ENCODE measurements at regions not wholly inside any gene's neighbourhood (a gene's known extent, or its start where the extent isn't known, plus 50 kb on each side); places are given as distances from the start of the nearest gene placed in this dataset.

GRCh38 chr4:106512706-106513105, 144.1 kb upstream of the GIMD1 start:
- no peaks in the 10 kb centered on the region for H3K27me3 Mint-ChIP-seq (ENCODE audit: low read depth)
- H3K4me1 Mint-ChIP-seq: no peaks in the 10 kb centered on the region
- peaks cover 6% of the 10 kb centered on the region for H3K9me3 Mint-ChIP-seq
- no peak overlapping the region for H3K27ac Mint-ChIP-seq
- no peak for TF ChIP-seq CTCF (IDR thresholded peaks at IDR 0.05; ENCODE audit: unreplicated experiment)
- no peak overlapping the region for H3K4me3 Mint-ChIP-seq
- no peaks in the 10 kb centered on the region for H3K36me3 Mint-ChIP-seq
- no peak for DNase-seq (ENCODE audit: low spot score in 2 of 2, unreplicated experiment in 2 of 2)

GRCh38 chr4:106507440-106507839, 138.9 kb upstream of the GIMD1 start:
- DNase-seq (ENCODE audit: low spot score in 2 of 2, unreplicated experiment in 2 of 2): no peak
- Mint-ChIP-seq H3K27me3 (ENCODE audit: low read depth) (no peaks in the 10 kb centered on the region), H3K9me3 (no peaks in the 10 kb centered on the region), H3K4me1 (peaks cover 3% of the 10 kb centered on the region), H3K4me3 (no peak overlapping the region), H3K27ac (no peak overlapping the region), H3K36me3 (no peaks in the 10 kb centered on the region)
- no peak for TF ChIP-seq CTCF (IDR thresholded peaks at IDR 0.05; ENCODE audit: unreplicated experiment)

DNA sequence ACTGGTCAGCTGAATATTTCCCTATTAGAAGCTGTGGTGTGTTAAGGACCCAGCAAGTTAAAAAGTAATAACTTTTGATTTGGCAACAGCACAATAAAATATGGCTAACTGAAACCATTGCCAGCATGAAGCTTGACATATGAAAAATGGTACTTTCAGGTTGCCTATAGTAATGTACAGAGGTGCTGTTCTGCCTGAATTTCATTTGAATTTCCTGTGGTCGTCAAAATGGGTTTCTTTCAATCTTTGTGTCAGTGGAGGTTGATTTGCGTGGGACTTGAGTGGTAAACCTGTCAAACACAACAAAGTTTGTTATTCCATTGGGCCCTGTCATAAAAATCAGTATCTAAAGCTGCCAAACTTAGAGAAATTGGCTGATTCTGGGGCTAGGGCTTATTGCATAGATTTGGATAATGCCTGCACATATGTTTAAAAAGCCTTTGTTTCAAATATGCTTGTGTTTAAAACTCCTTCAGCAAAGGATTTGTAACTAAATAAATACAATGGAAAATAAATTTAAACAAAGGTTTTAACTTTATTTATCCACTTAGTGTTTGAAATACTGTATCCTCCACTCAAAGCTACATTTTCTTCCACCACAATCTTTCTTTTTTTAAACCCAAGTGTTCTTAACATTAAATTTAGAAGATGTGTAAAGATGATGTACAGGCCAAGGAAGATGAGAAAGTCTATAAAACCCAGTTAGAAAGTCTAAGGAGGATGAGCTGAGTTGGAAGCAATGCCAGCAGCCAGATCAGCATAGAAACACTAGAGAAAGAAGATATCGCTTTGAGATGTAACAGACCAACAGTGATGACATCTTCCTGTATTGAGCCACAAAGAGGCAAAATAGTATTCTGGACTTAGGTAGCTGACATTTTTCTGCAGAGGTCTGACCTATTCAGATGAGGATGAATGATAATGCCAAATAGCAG, 134.8 kb upstream of the GIMD1 start:
- no peaks in the 10 kb centered on the region for H3K27me3 Mint-ChIP-seq (ENCODE audit: low read depth)
- H3K4me1 Mint-ChIP-seq: peaks cover 12% of the 10 kb centered on the region
- no peak for DNase-seq (ENCODE audit: low spot score in 2 of 2, unreplicated experiment in 2 of 2)
- peaks cover 5% of the 10 kb centered on the region for H3K9me3 Mint-ChIP-seq
- no peak overlapping the region for H3K27ac Mint-ChIP-seq
- no peak for TF ChIP-seq CTCF (IDR thresholded peaks at IDR 0.05; ENCODE audit: unreplicated experiment)
- no peak overlapping the region for H3K4me3 Mint-ChIP-seq
- no peaks in the 10 kb centered on the region for H3K36me3 Mint-ChIP-seq

GRCh38 chr4:106502106-106502699, 133.6 kb upstream of the GIMD1 start:
- TF ChIP-seq CTCF (IDR thresholded peaks at IDR 0.05; ENCODE audit: unreplicated experiment): peak; percentile 56
- peaks cover 5% of the 10 kb centered on the region for H3K9me3 Mint-ChIP-seq

GRCh38 chr4:106497271-106497670, 128.7 kb upstream of the GIMD1 start:
- Mint-ChIP-seq H3K9me3 (peaks cover 5% of the 10 kb centered on the region), H3K27me3 (ENCODE audit: low read depth) (no peaks in the 10 kb centered on the region), H3K4me3 (no peak overlapping the region), H3K36me3 (no peaks in the 10 kb centered on the region), H3K27ac (no peak overlapping the region), H3K4me1 (peaks cover 17% of the 10 kb centered on the region)
- no peak for DNase-seq (ENCODE audit: low spot score in 2 of 2, unreplicated experiment in 2 of 2)
- no peak for TF ChIP-seq CTCF (IDR thresholded peaks at IDR 0.05; ENCODE audit: unreplicated experiment)

More at GRCh38 chr4:106502106-106502699, 133.6 kb upstream of the GIMD1 start:
- H3K4me1 Mint-ChIP-seq: peaks cover 12% of the 10 kb centered on the region
- no peak overlapping the region for H3K4me3 Mint-ChIP-seq
- DNase-seq (ENCODE audit: low spot score in 2 of 2, unreplicated experiment in 2 of 2): peak; percentile 36 to 72
- H3K27ac Mint-ChIP-seq: no peak overlapping the region
- no peaks in the 10 kb centered on the region for H3K36me3 Mint-ChIP-seq
- H3K27me3 Mint-ChIP-seq (ENCODE audit: low read depth): no peaks in the 10 kb centered on the region
